ENCODE measurements at regions not wholly inside any gene's neighbourhood (a gene's known extent, or its start where the extent isn't known, plus 50 kb on each side); places are given as distances from the start of the nearest gene placed in this dataset.

- no peaks in the 10 kb centered on the region for H3K36me3 ChIP-seq (ENCODE audit: insufficient read depth, low read length)
- no peak overlapping the region for H3K27ac ChIP-seq
Observed at GRCh38 chr15:54987881-54988280, 208.9 kb downstream of the RSL24D1 start.

GRCh38 chr15:54979964-54980363 lies 216.8 kb downstream of the RSL24D1 start:
- no peak overlapping the region for H3K9ac ChIP-seq (ENCODE audit: insufficient read length)
- no peak for DNase-seq (ENCODE audit: low read depth, low spot score)
- no peak overlapping the region for H3K27ac ChIP-seq
- H3K4me3 ChIP-seq = no peak overlapping the region
- TF ChIP-seq POLR2AphosphoS5 (IDR thresholded peaks at IDR 0.05; ENCODE audit: borderline replicate concordance, low read depth, low read length) (no peak), EZH2 (IDR thresholded peaks at IDR 0.05) (no peak), FOXP2 (optimal IDR thresholded peaks at IDR 0.05; ENCODE audit: control extremely low read depth, extremely low read length, insufficient read depth) (no peak)
- no peaks in the 10 kb centered on the region for H3K9me3 ChIP-seq (ENCODE audit: low read depth, low read length)
- no peaks in the 10 kb centered on the region for H3K36me3 ChIP-seq (ENCODE audit: insufficient read depth, low read length)

More at GRCh38 chr15:54987881-54988280, 208.9 kb downstream of the RSL24D1 start:
- no peak for TF ChIP-seq FOXP2 (optimal IDR thresholded peaks at IDR 0.05; ENCODE audit: control extremely low read depth, extremely low read length, insufficient read depth)
- no peak for TF ChIP-seq POLR2AphosphoS5 (IDR thresholded peaks at IDR 0.05; ENCODE audit: borderline replicate concordance, low read depth, low read length)
- TF ChIP-seq EZH2 (IDR thresholded peaks at IDR 0.05) = no peak
- no peak for DNase-seq (ENCODE audit: low read depth, low spot score)
- Histone ChIP-seq H3K4me3 (no peak overlapping the region), H3K9me3 (ENCODE audit: low read depth, low read length) (no peaks in the 10 kb centered on the region), H3K9ac (ENCODE audit: insufficient read length) (no peak overlapping the region)

DNA sequence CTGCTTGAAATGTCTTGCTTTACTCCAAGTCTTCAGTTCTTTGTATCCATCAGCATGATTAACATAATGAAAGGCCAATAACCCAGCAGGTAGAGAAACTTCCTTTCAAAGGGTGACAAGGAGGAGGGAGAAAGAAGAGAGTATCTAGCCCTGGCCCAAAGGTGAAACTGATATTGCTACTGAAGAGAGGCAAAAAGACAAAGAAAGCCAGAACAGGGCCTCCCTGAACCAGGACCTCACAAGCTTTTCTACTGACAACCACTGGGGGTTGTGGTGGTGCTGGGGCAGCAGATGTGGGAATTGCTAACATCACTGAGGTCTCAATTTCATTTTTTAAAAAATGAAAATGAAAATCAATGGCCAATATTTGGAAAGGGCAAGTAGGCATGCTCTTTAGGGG lies 234.1 kb downstream of the RSL24D1 start:
- H3K4me3 ChIP-seq = no peak overlapping the region
- no peak for TF ChIP-seq POLR2AphosphoS5 (IDR thresholded peaks at IDR 0.05; ENCODE audit: borderline replicate concordance, low read depth, low read length)
- no peak for TF ChIP-seq EZH2 (IDR thresholded peaks at IDR 0.05)
- no peak for TF ChIP-seq FOXP2 (optimal IDR thresholded peaks at IDR 0.05; ENCODE audit: control extremely low read depth, extremely low read length, insufficient read depth)
- no peaks in the 10 kb centered on the region for H3K36me3 ChIP-seq (ENCODE audit: insufficient read depth, low read length)
- H3K9ac ChIP-seq (ENCODE audit: insufficient read length) = no peak overlapping the region
- no peak overlapping the region for H3K27ac ChIP-seq
- no peak for DNase-seq (ENCODE audit: low read depth, low spot score)
- H3K9me3 ChIP-seq (ENCODE audit: low read depth, low read length) = 0 out of 2 replicates have a peak, but pooled peaks cover 3% of the 10 kb centered on the region

DNA sequence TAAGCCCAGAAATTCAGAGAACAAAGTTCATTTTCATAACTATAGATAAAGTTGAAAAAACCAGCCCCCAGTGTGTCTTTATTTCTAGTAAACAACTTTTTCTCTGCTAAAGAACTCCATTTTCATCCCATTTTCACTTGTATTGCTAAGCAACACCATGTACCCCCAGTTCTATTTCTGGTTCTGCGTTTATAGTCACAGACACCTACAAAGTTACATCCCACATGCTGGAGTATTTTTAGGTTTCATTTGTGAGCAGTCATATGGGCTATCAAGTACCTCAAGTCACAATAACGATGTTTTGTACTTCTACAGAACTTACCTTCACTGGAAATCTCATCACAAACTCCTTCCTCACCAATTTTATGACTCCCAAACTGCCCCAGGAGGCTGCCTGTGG lies 236.5 kb downstream of the RSL24D1 start:
- H3K27ac ChIP-seq = no peak overlapping the region
- TF ChIP-seq EZH2 (IDR thresholded peaks at IDR 0.05) (no peak), POLR2AphosphoS5 (IDR thresholded peaks at IDR 0.05; ENCODE audit: borderline replicate concordance, low read depth, low read length) (no peak), FOXP2 (optimal IDR thresholded peaks at IDR 0.05; ENCODE audit: control extremely low read depth, extremely low read length, insufficient read depth) (no peak)
- no peak for DNase-seq (ENCODE audit: low read depth, low spot score)
- no peak overlapping the region for H3K9ac ChIP-seq (ENCODE audit: insufficient read length)
- H3K36me3 ChIP-seq (ENCODE audit: insufficient read depth, low read length) = no peaks in the 10 kb centered on the region
- H3K9me3 ChIP-seq (ENCODE audit: low read depth, low read length) = no peaks in the 10 kb centered on the region
- no peak overlapping the region for H3K4me3 ChIP-seq

DNA sequence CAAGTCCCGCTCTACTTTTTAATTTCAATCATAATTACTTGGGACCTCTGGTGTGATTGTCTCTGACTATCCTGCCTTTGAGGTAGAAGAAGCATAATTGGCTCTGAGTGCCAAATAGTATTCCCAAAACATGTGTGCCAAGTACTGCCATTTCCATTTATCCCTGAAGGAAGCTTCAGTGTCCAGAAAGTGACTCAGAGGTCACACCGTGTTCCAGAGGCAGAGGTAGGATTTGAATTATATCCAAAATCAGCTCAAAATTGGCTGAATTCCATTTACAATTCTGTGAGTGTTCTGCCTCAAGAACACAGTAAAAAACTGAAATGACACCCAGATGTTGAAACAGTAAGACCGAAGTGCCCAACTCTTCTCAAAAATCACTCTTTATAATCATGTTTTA lies 255.3 kb downstream of the RSL24D1 start:
- no peak for DNase-seq (ENCODE audit: low read depth, low spot score)
- Histone ChIP-seq H3K9ac (ENCODE audit: insufficient read length) (no peak overlapping the region), H3K36me3 (ENCODE audit: insufficient read depth, low read length) (no peaks in the 10 kb centered on the region), H3K4me3 (no peak overlapping the region), H3K27ac (no peak overlapping the region), H3K9me3 (ENCODE audit: low read depth, low read length) (no peaks in the 10 kb centered on the region)
- TF ChIP-seq POLR2AphosphoS5 (IDR thresholded peaks at IDR 0.05; ENCODE audit: borderline replicate concordance, low read depth, low read length) (no peak), EZH2 (IDR thresholded peaks at IDR 0.05) (no peak)

GRCh38 chr15:54917312-54917711 lies 279.4 kb downstream of the RSL24D1 start:
- DNase-seq (ENCODE audit: low read depth, low spot score) = no peak
- TF ChIP-seq FOXP2 (optimal IDR thresholded peaks at IDR 0.05; ENCODE audit: control extremely low read depth, extremely low read length, insufficient read depth) = no peak
- TF ChIP-seq EZH2 (IDR thresholded peaks at IDR 0.05) = no peak
- no peak for TF ChIP-seq POLR2AphosphoS5 (IDR thresholded peaks at IDR 0.05; ENCODE audit: borderline replicate concordance, low read depth, low read length)
- no peaks in the 10 kb centered on the region for H3K9me3 ChIP-seq (ENCODE audit: low read depth, low read length)
- H3K27ac ChIP-seq = no peak overlapping the region
- H3K9ac ChIP-seq (ENCODE audit: insufficient read length) = no peak overlapping the region
- H3K4me3 ChIP-seq = no peak overlapping the region
- no peaks in the 10 kb centered on the region for H3K36me3 ChIP-seq (ENCODE audit: insufficient read depth, low read length)

DNA sequence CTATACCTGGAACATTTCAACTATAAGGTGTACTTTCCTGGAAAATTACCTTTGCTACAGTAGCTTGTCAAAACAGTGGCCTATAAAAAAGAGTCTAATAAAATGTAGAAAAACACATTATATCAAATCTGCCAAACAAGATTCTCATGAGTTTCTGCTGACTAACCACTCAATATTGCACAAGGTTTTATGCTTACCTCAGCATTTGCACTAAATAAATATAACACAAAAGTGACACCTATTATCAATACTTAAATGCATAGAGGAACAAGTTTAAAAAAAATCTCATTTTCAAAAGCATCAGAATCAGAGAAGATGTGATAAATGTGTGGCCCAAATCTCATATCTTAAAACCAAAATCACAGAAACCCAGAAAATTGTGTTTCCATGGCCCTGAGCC lies 281.4 kb downstream of the RSL24D1 start:
- H3K27ac ChIP-seq = no peak overlapping the region
- no peak overlapping the region for H3K4me3 ChIP-seq
- H3K9me3 ChIP-seq (ENCODE audit: low read depth, low read length) = no peaks in the 10 kb centered on the region
- DNase-seq (ENCODE audit: low read depth, low spot score) = no peak
- H3K36me3 ChIP-seq (ENCODE audit: insufficient read depth, low read length) = no peaks in the 10 kb centered on the region
- TF ChIP-seq FOXP2 (optimal IDR thresholded peaks at IDR 0.05; ENCODE audit: control extremely low read depth, extremely low read length, insufficient read depth) (no peak), EZH2 (IDR thresholded peaks at IDR 0.05) (no peak), POLR2AphosphoS5 (IDR thresholded peaks at IDR 0.05; ENCODE audit: borderline replicate concordance, low read depth, low read length) (no peak)
- H3K9ac ChIP-seq (ENCODE audit: insufficient read length) = no peak overlapping the region

GRCh38 chr15:54884312-54884711 lies 312.4 kb downstream of the RSL24D1 start:
- Histone ChIP-seq H3K9ac (ENCODE audit: insufficient read length) (no peak overlapping the region), H3K4me3 (no peak overlapping the region), H3K9me3 (ENCODE audit: low read depth, low read length) (no peaks in the 10 kb centered on the region), H3K27ac (no peak overlapping the region), H3K36me3 (ENCODE audit: insufficient read depth, low read length) (no peaks in the 10 kb centered on the region)
- DNase-seq (ENCODE audit: low read depth, low spot score) = no peak
- TF ChIP-seq FOXP2 (optimal IDR thresholded peaks at IDR 0.05; ENCODE audit: control extremely low read depth, extremely low read length, insufficient read depth) (no peak), EZH2 (IDR thresholded peaks at IDR 0.05) (no peak), POLR2AphosphoS5 (IDR thresholded peaks at IDR 0.05; ENCODE audit: borderline replicate concordance, low read depth, low read length) (no peak)

GRCh38 chr15:54859982-54860381 lies 336.8 kb downstream of the RSL24D1 start:
- no peak overlapping the region for H3K27ac ChIP-seq
- H3K36me3 ChIP-seq (ENCODE audit: insufficient read depth, low read length) = no peaks in the 10 kb centered on the region
- no peak for TF ChIP-seq FOXP2 (optimal IDR thresholded peaks at IDR 0.05; ENCODE audit: control extremely low read depth, extremely low read length, insufficient read depth)
- TF ChIP-seq EZH2 (IDR thresholded peaks at IDR 0.05) = no peak
- no peak for TF ChIP-seq POLR2AphosphoS5 (IDR thresholded peaks at IDR 0.05; ENCODE audit: borderline replicate concordance, low read depth, low read length)
- no peak for DNase-seq (ENCODE audit: low read depth, low spot score)
- no peak overlapping the region for H3K4me3 ChIP-seq
- no peak overlapping the region for H3K9ac ChIP-seq (ENCODE audit: insufficient read length)
- no peaks in the 10 kb centered on the region for H3K9me3 ChIP-seq (ENCODE audit: low read depth, low read length)
